NB4 (cell line): ENCODE measurements at regions not wholly inside any gene's neighbourhood (a gene's known extent, or its start where the extent isn't known, plus 50 kb on each side); places are given as distances from the start of the nearest gene placed in this dataset.

ENCODE experiments used
- CTCF ChIP-seq: IDR thresholded peaks from one replicate; pipeline ENCODE4 v1.5.1; 2012; ENCODE audit warnings: low read depth, low read length
- POLR2A ChIP-seq: IDR thresholded peaks from 2 replicates; pipeline ENCODE4 v1.6.1; 2011; ENCODE audit warnings: mild to moderate bottlenecking; ENCODE audit not compliant: insufficient read length; ENCODE audit errors: extremely low read depth

- TF ChIP-seq CTCF (no peak), POLR2A (no peak)
These were observed 126.0 kb upstream of the GBE1 start for GRCh38 chr3:81887448-81887847.
